GM21515 (cell line): ENCODE measurements at regions not wholly inside any gene's neighbourhood (a gene's known extent, or its start where the extent isn't known, plus 50 kb on each side); places are given as distances from the start of the nearest gene placed in this dataset.

ENCODE experiments used
- ATAC-seq: cut with Tn5 transposase; IDR thresholded peaks from one replicate; pipeline ENCODE4 v1.9.1; 2021; ENCODE audit not compliant: unreplicated experiment

DNA sequence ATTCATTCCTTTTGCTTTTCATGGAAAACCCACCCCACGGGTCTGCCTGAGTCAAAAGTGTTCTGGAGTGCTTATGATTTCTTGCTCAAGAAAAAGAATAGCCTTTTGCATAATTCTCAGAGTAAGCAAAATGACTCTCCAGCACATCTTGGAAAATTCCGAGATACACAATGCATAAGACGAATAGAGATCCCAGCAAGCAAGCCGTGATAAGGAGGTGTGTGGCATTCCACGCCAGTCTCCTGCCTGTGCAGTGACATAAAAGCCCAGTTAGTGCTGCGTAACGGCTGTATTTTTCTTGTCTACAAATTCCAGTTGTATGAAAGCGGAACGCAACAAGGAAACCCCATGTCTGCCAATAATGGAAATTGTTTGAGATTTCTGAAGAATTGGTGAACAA is 237.9 kb upstream of the GATB start:
- no peak for ATAC-seq

DNA sequence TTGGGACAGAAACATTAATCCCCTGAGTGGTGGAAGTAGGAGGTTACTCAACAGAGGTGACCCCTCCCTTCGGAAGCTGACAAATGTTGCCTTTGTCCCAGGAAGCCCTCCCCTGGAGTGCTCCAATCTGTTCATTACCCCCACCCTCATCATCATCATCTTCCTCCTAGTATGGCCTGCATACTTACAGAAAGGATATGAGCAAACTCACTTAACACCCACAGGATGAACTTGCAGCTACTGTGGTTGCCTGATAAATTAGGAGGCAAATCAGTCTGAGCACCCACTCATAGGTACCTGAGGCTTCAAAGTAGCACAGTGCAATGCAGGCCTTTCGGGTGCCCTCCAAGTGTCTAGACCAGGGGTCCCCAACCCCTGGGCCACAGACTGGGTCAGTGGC is 236.7 kb upstream of the GATB start:
- no peak for ATAC-seq

DNA sequence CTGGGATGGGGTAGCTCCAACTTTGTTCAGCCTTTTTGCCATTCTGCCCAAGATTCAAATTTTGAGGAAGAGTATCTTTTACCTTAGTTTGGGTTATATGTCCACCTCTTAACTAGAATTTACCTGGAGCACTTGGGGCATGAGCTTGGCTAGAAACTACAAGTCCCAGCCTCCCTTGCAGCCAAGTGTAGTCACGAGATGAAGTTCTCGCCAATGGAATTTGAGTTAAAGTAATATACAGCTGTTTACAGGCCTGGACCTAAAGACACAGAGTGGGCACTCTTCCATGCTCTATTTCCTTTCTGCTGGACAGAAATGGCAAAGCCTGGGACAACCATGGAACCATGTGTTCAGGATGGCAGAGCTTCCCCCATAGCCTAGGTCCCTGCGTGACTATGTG is 233.6 kb upstream of the GATB start:
- ATAC-seq, result no peak

DNA sequence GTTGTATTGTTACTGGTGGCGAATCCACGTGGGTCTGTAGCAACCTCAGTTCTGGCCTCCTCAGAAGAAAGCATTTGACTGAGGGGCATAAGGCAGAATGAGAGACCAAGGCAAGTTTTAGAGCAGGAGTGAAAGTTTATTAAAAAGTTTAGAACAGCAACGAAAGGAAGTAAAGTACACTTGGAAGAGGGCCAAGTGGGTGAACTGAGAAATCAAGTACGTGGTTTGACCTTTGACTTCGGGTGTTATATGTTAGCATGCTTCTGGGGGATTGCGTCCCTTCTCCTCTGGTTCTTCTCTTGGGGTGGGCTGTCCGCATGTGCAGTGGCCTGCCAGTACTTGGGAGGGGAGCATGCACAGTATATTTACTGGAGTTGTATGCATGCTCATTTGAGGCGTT is 232.7 kb upstream of the GATB start:
- ATAC-seq, result no peak

DNA sequence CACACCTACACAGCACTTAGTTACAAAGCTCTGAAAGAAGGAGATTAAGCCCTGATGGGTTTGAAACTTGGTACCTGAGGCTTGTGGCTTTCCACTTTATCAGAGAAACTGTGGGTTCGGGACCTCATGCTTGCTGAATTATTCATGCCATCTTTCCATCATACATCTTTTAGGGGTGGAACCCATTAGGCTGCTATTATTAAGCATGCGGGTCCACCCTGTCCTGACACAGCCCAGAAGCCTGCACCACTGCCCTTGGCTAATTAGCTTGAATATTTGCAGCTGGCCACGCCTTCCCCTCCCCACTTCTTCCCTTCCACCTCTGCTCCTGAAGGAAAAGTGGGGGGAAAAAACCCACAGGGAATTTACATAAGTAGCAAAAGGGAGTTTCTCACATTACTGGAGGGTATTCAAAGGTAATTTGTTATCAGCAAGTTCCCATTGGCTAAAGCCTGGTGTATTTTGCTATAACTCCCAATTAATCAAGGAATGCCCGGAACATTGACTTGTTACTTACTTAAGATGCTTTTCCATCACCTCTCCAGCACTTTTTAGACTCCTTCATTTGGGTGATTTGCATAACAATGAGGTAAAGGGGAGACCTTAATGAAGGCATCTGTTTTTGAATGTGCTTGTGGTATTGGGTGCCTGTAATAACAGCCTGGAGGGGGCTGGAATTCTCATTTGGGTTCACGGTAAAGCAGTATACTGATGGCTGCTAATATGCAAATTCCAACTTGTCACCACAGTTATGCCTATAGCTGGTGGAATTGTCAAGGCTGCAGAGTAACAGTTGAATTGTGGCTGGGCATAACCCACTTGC is 231.7 kb upstream of the GATB start:
- ATAC-seq, result no peak

DNA sequence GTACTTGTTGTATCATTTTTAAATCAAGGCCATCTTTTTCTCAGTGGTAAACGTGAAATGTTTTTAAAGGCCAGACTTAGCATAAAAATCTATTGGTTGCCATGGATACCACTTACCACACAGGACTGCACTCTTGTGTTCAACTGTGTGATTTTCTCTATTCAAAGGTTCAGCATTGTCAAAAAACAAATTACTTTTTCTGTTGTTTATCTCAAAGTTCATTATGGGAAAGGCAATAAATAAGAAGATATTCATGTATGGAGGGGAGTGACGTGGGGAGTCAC is 231.0 kb upstream of the GATB start:
- no peak for ATAC-seq

DNA sequence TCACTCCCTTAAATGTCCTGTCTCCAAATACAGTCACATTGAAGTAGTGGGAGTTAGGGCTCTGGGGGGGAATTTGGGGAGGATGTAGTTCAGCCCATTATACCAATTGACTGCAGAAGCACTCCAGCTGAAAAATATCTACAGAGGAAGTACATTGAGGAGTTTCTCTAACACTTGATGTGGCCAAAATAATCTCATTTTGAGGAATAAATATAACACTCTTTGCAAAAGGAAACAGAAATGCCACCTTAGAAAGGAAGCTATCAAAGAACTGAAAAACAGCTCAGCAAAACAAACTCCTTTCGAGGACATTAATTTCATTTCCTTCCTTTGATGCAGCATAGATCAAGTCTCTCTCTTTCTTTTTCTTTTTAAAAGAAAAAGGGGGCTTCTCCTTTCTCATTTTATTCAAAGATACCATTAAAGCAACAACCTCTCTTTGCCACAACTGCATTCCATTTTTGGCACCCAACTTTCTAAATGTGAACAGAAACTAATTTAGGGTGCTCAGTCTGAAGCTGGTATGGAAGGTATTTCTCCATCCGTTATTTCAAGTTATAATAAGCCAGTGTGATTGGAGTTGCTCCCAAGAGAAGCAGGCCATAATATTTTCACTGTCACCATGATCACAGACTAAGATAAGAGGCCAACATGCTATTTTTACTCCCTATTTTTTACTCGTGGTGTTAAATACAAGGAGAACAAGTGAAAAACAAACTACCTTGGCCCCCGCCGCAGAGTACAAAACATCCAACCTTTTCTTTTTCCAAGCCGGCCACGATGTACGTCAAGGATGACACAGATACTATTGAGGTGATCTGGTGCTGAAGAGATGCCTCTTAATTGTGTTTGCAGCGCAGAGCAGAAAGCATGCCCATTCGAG is 230.4 kb upstream of the GATB start:
- ATAC-seq, result no peak

DNA sequence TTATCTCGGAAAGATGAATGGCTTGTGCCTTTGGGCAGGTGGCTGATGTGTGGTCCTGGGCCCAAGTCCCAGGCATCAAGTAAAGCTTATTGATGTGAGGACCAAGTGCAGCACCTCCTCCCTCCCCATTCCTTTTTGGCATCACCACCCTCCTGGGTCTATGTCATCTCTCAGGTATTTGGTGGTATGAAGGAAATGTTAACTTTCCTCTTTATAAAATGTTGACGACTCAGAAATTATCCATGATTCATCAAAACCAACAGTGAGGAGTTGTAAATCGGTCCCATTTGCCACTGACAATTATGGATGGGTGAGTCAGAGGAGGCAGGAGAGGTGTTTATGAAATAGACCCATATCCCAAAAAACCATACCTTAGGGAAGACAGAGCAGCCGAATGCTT is 229.4 kb upstream of the GATB start:
- no peak for ATAC-seq

DNA sequence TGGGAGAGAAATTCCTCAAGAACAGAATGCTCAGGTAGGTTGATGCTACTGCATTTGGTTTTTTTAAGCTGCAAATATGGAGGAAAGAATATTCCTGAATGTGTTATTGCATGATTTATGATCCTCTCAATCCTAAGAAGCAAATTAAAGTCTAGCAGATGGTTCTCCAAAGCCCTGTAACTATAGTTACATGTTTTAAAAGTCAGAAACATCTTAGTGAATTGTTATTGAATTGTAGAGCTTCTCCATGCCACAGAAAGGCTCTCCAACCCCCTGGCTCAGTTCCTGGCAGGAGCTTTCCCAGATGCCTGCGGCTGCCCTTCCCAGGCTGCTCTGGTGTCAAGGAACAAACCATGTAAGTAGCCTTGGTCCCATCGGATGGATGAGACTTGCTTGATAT is 227.8 kb upstream of the GATB start:
- no peak for ATAC-seq

DNA sequence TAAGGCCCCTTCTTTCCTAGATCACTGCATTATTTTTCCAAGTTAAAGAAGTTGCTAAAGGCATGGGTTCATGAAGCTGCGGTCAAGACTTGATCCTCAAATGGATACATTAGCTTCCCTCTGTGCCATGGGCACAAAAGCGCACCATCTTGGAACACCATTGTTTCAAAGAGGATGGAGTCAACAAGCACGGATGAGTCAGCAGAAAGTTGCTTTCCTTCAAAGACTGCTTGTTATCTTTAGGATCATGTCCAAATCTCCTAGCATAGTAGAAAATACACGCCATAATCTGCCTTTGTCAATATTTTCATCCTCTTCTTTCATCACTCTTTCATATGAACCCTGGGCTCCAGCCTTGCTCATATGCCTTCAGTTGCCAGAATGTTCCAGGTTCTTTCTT is 226.8 kb upstream of the GATB start:
- no peak for ATAC-seq

DNA sequence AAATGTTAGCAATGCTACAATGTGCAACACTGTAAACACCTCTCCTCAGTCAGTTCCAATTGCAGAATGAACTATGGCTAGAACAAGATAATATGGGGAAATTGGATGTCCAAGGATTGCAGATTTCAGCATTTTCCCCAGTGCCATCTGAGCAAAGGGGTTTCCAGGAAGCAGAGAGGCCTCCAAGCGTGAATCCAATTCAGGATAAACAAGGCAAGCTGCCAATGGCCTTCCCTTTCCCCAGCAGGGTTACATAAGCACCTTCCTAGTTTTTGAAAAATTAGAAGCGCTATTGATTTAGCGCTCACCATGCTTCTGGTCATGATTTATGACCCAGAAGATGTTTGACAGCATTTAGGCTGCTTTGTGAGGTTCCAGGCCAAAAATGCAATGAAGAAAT is 223.0 kb upstream of the GATB start:
- no peak for ATAC-seq

DNA sequence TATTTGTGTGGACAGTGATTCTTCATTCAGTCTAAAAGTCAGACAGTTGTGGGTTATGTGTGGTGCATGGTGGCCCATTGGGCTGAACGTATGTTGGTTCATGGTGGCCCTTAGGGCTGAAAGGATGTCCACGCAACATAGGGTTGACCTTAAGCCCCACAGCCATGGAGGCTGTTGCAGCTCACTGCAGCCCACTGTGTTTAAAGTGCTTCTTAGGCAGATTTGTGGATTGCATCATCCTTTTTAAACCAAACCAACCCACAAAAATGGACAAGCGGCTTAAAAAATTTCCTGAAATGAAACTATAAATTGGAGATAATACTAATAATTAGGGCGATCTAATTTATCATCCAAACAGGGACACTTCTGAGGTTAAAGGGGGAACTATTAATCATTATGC is 219.0 kb upstream of the GATB start:
- no peak for ATAC-seq

DNA sequence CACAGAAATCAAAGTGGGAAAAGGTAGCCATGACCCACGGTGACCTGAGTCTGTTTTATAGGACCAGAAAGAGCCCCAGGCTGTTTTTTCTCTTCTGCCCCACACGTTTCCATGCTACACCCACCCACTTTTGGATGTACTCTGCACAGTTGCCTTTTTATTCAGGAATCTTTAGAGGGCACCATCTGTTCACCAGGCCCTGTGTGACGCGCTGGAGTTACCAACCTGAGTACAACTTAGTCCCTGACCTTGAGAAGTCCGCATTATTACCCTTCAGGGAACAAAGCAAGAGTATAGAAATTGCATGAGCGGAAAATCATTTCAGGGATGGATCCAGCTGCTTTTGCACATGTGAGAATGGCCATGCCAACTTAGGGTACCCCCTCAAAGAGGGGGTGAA is 207.8 kb upstream of the GATB start:
- no peak for ATAC-seq

DNA sequence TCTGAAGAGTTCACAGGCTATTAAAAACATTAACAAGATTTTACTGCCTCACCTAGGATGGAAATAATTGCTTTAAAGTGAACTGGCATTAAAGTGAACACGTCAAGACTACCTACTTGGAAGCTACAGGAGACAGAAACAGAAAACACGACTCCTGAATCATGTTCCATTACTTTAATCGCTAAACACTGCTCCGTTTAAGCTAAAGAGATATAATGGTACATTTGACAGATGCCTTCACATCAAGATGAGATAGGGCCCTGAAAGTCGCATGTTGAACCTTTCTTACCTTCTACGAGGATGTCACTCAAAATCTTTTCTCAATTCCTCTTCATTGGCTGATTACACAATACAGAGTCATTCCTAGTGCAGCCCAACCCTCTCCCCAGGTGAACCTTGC is 206.3 kb upstream of the GATB start:
- ATAC-seq, result no peak

DNA sequence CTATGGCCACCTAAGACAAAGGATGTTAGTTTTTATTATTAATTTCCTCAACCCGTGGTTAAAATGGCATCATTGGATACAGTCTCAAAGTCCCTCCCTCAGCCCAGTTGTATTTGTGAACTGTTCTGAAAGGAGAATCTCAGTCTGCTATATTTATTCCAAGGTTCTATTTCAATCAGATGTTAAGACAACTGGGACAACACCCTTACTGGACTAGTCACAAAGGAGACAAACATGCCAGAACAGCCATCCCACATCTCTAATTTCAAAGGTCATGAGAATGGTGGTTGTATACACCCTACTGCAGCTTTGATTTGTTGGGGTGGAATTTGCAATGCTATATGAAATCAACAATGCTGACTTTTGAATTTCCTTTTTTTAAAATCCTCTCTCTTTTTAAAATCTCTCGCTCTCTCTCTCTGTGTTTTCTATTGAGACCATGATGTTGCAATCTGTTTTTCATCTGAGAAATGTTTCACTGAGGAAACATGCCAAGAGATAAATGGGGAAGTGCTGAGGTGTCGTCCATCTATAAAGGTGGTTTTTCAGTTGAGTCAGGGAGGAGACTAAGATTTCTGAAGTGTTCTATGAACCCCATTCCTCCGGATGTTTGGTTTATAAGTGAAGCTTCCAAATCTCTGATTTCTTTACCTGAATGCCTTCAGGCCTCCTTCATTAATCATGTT is 201.5 kb upstream of the GATB start:
- ATAC-seq, result no peak

DNA sequence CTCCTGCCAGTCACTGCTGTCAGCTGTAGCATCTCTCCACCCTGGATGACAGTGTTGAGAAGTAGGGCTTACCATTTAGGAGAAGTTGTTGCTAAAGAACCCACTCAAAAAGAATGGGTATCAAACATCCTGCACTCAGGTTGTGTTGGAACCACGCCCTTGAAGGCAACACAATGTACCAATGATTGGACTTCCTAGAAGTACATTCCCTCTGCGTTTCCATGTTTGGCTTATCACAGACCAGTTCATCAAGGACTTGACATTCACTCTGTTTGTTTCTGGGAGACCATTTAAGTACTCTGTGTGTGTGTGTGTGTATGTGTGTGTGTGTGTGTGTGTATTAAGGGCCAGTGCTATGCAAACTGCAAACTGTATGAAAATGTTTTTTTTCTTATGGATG is 200.6 kb upstream of the GATB start:
- ATAC-seq, result no peak

DNA sequence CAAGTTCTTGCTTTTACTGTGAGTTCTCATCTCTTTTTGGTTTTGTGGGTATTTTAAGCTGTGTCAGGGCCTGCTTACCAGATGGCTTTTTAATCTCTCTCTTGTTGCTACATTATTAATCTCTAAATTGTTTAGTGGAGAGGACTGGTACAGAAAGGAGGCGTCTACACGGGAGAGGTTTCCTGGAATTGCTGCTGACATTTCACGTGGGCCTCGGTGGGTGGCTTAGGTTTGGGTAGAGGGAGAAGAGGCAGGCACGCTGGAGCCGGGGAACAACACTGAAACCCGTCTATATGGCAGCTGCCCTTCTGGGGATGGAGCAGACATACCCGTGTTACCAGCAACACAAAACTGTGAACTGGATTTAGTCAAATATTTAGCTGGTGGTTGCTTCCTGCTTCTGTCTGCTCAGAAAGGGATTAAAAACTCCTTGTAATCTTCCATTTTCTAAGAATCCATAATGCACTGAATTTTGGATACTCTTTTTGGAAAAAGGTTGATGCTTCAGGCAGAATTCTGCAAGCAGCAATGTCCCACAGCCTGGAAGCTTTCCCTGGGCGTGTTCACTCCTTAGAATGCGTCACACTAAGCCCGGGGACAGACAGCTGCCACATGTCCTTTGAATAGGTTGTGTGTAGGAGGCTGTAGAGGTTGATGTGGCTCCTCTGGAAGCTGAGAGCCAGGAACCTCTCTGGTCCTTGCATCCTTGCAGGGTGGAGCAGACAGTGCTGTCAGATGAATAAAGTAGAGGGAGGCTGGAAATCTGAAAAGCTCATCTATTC is 199.8 kb upstream of the GATB start:
- no peak for ATAC-seq

DNA sequence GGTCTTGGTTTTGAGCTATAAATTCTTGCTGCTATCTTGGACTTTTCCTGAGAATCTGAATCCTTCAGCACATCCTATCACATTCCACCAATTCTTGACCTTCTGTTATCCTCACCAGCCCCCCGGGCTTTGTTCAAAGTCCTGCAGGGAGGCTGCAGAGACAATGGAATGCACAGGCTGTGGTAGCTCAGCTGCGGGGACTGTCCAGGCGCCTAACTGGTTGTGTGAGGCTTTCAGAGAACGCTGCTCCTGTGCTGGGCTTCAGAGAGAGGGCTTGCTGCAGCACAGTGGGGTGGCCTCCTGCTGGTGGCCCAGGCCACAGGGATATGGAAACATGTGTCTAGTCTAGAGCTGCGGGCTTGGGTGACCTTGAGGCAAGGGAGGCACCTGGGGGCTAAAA is 196.3 kb upstream of the GATB start:
- ATAC-seq, result no peak

DNA sequence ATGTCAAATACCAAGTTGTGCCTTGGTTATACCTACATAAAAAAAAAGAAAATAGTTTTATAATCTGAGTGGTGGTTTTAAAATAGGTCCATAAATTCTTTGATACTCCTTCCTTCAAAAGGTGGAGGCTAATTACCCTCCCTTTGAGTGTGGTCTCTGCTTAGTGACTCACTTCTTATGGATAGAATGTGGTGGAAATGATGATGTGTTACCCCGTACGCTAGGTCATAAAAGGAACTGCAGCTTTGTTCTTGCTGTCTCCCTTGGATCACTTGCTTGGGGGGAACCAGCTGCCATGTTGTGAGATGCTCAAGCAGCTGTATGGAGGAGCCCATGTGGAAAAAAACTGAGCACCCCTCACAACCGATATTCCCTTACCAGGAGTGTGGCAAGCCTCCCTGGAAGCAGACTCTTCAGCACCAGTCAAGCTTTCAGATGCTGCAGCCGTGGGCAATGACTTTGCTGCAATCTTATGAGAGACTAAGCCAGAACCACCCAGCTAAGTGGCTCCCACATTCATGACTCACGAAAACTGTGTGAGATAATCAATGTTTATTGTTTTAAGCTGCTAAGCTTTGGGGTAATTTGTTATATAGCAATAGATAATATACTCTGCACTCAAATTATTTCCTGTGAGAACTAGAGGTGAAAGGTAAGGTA is 195.0 kb upstream of the GATB start:
- ATAC-seq, result no peak

DNA sequence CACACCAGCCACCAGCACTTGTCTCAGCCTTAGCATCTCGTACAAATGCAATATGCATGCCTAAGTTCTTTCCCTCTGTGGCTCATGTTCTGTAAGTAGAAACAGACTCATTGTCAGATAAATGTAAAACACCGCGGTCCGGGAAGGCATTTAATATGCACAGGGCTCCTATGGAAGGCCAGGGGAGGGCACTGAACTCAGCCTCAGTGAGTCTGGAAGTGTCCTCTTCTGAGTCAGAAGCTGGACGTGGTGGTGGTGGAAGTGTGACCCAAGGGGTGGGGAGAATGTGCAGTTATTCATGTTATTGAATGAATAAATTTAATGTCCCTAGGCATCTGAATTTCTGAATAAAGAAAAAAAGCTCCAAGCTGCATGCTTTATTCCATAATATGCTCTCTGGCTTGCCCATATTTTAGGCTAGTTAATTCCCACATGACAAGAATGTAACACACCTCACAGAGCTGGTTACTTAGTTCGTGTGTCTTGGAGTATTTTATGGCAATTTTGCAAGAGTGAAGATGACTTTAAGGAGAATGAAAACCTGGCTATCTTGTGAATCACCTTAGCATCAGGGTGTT is 193.1 kb upstream of the GATB start:
- no peak for ATAC-seq
